GM19463 (cell line): ENCODE measurements at regions not wholly inside any gene's neighbourhood (a gene's known extent, or its start where the extent isn't known, plus 50 kb on each side); places are given as distances from the start of the nearest gene placed in this dataset.

Source experiments
- ATAC-seq: cut with Tn5 transposase; IDR thresholded peaks from one replicate; pipeline ENCODE4 v1.9.1; 2021; ENCODE audit warnings: mild to moderate bottlenecking, moderate library complexity; ENCODE audit not compliant: unreplicated experiment

GRCh38 chr1:229950908-229951307 lies 116.1 kb upstream of the GALNT2 start:
- no peak for ATAC-seq

GRCh38 chr1:229951856-229952534 lies 115.0 kb upstream of the GALNT2 start:
- no peak for ATAC-seq

DNA sequence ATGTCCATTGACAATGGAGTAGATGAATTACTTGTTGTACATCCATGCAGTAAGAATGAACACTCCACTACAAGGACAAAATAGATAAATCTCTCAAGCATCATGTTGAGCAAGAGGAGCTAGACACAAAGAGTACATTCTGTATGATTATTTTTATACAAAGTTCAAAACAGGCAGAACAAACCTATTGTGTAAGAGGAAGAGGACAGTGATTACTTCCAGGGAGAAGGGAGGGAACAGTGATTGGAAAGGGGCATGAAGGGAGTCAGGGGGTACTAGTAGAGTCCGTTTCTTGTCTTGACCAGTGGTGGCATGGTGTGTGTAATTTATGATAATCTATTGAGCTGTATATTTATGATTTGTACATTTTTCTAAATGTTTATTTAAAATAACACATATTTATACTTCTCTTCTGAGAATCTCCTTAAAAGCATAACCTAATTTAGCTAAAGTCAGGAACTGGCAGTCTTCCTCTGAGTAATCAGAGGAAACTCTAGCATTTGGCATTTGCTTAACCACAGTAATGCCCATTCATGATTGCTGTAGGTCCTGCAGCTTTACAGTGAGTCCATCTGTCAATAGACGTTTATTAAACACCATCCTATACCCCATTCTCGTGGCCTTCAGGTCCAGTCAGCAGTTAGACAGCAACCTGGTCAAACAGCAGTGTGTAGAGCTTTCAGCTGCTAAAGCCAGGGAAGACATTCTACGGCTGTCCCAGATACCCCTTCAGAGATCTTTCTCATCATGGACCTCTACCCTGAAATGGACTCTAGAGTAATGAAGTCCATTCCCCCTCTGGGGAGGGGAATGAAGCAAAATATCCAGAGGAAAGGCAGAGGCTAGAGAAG lies 114.1 kb upstream of the GALNT2 start:
- no peak for ATAC-seq

- ATAC-seq: no peak
Observed at GRCh38 chr1:229953736-229954326, 113.2 kb upstream of the GALNT2 start.

- ATAC-seq: no peak
Observed at GRCh38 chr1:229964281-229964680, 102.8 kb upstream of the GALNT2 start.

DNA sequence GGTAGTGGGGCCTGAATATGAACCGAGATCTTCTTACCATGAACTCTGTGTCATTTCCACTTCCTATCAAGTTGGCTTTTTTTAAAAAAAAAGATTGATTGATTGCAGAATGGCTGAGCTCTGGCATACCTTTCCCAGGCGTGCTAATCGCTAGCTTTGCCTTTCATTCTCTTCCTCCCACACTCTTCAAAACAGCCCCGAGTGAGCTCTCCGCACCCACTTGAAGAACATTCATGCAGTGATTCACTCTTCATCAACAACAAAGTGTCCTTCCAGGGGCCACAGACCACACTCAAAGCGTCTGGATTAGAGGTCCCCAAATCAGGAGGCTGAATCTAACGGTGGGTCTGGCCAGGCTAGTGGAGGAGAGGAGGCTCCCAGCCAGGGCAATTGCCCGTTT lies 96.3 kb upstream of the GALNT2 start:
- ATAC-seq: no peak

DNA sequence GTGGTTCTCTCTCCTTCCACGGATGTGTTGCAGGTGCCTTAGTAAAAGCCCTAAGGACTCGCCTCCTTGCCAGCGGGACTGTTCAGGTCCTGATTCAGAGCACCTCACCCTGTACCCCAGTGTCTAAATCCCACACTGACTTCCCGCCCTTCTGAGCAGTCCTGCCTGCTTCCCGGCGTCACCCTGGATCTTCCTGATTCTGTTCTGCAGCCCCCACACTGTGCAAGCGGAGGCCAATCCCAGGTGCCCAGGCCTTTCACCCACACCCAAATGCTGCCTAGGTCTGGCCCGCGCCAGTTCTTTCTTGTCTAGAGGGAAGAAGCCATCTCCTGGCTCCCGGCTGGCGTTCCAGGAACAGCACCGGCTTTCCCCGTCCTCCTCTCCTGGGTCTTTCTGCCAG lies 95.9 kb upstream of the GALNT2 start:
- ATAC-seq: no peak

- ATAC-seq: no peak
Observed at GRCh38 chr1:229972600-229973296, 94.3 kb upstream of the GALNT2 start.

GRCh38 chr1:229973297-229973612 lies 93.8 kb upstream of the GALNT2 start:
- ATAC-seq: no peak

DNA sequence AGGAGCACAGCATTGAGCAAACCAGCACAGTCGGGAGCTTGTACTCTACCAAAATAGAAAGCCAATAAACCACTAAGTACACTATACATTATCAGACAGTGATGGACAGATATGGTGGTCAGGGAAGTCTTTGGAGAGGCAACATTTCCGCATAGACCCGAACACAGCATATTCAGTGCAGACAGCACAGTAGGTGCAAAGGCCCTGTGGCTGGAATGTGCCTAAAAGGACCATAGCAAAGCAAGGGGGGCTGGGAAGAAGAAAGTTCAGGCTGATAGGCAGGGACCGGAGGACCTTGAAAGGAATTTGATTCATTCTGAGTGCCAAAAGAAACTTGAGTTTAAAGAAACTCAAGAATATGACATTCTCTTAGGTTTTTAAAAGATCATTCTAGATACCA lies 92.0 kb upstream of the GALNT2 start:
- no peak for ATAC-seq

DNA sequence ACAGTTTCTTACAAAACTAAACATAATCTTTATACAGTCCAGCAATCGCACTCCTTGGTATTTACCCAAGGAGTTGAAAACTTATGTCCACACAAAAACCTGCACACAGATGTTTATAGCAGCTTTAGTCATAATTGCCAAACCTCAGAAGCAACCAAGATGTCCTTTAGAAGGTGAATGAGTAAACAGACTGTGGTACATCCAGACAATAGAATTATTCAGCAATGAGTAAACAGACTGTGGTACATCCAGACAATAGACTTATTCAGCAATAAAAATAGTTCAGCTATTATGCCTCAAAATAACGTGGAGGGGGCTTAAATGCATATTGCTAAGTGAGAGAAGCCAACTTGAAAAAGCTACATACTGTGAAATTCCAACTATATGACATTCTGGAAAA lies 87.0 kb upstream of the GALNT2 start:
- no peak for ATAC-seq

- no peak for ATAC-seq
Observed at GRCh38 chr1:229981736-229982135, 85.3 kb upstream of the GALNT2 start.

DNA sequence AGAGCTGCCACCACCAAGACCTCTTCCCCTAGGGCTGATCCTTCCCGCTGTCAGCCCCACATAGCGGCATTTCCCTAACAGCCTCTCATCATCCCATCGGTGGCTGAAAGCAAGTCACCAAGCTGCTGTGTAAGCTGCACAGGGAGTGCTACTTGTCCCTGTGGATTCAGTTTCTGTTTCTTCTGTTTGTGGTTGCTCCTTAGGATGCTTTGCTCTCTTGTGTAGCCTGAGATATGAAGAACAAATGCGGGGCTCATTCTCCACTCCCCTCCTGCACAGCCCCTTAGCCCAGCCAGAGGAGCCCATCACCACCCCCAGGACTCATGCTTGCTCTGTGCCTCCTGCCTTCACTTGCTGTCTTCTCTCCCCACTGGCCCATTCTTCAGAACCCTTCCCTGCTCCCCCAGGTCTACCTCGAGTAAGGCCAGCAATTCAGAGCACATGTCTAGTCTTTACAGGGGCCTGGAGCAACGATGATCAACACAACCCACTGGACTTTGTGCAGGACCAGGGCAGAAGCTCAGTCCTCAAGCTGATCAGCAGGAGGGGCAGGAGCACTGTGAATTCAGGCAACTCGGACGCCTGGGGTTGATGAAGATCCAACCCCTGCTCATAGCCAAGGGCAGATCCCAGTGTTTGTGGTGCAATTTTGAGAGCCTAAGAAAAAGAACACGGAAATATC lies 82.6 kb upstream of the GALNT2 start:
- no peak for ATAC-seq

- ATAC-seq: no peak
Observed at GRCh38 chr1:229984992-229985612, 81.9 kb upstream of the GALNT2 start.

DNA sequence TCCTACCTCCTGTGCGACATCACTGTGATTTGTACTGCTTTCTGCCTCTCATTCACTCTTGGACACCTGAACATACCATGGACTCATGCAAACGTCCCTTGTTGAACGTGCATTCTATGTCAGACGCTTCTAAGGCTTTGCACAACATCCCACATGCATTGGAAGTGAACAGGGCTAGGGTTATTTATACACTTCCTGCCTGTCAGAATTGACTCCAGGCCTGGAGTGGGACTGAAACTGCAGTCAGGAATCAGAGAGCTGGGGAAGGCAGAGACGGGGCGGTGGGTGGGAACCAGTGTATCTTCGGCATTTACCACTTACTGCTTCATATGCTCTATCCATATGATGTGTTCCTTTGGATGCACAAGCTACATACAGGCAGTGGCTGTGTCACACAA lies 81.4 kb upstream of the GALNT2 start:
- no peak for ATAC-seq

DNA sequence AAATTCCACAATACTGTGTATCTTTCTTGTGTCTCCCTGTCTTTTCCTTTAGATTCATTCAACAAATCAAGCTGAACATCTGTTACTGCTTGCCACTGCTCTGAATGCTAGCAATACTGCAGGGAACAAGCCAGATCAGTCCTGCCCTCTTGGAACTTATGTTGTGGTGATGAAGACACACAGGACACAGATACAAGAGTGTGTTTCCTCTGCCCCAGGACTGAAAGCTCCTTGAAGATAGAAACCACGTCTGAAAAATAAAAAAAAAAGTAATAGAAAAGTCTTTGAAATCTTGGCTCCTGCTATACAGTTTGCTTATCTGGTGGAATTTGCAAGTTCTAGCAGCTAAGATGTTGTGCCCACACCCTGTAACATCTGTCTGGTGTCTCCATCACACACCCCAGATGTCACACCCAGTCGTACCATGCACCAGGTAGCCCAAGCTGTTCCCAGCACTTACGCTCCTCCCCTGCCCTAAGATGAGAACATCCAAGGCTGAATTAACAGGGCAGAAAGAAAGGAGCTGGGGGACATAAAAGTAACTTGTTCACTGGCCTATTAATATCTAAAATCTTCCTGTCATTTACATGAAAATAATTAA lies 80.2 kb upstream of the GALNT2 start:
- ATAC-seq: no peak

- no peak for ATAC-seq
Observed at GRCh38 chr1:229987953-229988352, 79.1 kb upstream of the GALNT2 start.

GRCh38 chr1:229988534-229988933 lies 78.5 kb upstream of the GALNT2 start:
- no peak for ATAC-seq

GRCh38 chr1:229989591-229990248 lies 77.3 kb upstream of the GALNT2 start:
- ATAC-seq: no peak

DNA sequence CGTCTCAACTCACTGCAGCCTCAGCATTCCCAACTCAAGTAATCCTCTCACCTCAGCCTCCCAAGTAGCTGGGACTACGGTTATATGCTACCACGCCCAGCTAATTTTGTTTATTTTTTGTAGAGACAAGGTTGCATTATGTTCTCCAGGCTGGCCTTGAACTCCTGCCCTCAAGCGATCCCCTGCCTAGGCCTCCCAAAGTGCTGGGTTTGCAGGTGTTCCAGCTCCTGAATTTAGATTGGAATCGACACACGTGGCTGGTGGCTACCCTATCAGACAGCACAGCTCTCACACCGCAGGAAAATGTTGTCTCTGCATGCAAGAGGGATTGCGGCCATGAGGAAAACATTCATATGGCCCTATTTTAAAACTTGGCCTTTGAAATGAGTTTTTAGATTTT lies 76.7 kb upstream of the GALNT2 start:
- no peak for ATAC-seq
